ENCODE measurements at regions not wholly inside any gene's neighbourhood (a gene's known extent, or its start where the extent isn't known, plus 50 kb on each side); places are given as distances from the start of the nearest gene placed in this dataset.

DNA sequence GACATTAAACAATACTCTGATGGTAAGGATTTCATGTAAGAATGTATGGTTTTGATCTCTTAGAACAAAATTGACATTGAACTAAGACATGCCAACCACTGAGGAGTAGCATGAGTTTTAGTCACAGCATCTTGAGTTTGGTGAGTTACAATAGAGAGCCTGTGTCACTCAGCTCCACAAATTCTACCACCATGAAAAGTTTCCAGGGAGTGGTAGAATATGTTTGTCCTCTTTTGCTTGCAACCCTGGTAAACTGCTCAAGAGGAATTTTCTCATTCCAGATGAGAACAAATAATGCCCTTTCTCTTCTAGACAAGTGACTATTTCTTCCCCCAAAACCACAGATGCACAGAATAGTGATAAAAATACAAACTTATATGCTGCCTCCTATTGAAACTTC lies 502.0 kb upstream of the VRK2 start:
- H3K4me3 ChIP-seq: no peak overlapping the region
- TF ChIP-seq POLR2A (IDR thresholded peaks at IDR 0.05) (no peak), EP300 (IDR thresholded peaks at IDR 0.05) (no peak), CTCF (IDR thresholded peaks at IDR 0.05) (no peak), POLR2AphosphoS5 (IDR thresholded peaks at IDR 0.05) (no peak)
- no peak for ATAC-seq
- H3K27me3 ChIP-seq: peaks cover 3% of the 10 kb centered on the region
- no peaks in the 10 kb centered on the region for H3K9me3 ChIP-seq
- H3K27ac ChIP-seq: no peak overlapping the region
- no peaks in the 10 kb centered on the region for H3K36me3 ChIP-seq
- H3K4me1 ChIP-seq: no peaks in the 10 kb centered on the region

GRCh38 chr2:57546478-57546877 lies 500.1 kb upstream of the VRK2 start:
- Histone ChIP-seq H3K27me3 (peaks cover 3% of the 10 kb centered on the region), H3K9me3 (peaks cover 0 to 8% (median 0%) of the 10 kb centered on the region in 3 donors), H3K4me3 (no peak overlapping the region), H3K27ac (no peak overlapping the region), H3K4me1 (no peaks in the 10 kb centered on the region), H3K36me3 (no peaks in the 10 kb centered on the region)
- ATAC-seq: no peak
- TF ChIP-seq EP300 (IDR thresholded peaks at IDR 0.05) (no peak), CTCF (IDR thresholded peaks at IDR 0.05) (no peak), POLR2AphosphoS5 (IDR thresholded peaks at IDR 0.05) (no peak), POLR2A (IDR thresholded peaks at IDR 0.05) (no peak)

DNA sequence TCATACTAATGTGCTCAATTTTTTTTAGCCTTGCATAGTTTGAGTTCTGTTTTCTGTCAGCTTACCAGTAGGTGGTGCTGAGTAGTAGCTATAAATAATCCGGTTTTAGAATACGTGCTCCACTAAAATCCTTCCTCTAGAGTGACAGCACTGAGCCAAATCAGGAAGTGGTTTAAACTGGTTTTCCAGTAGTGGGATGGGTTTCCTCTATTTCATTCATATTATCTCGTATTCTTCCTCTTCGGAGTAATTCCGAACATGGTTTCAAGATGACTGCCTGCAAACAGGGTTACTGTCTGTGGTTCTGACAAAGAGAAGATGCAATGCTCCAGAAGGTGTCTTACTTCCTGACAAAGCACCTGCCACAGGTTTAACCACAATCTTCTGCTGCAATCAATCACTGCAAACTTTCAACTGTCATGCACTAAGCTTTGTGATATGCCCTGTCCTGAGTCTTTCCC lies 496.9 kb upstream of the VRK2 start:
- no peak overlapping the region for H3K4me3 ChIP-seq
- ATAC-seq: no peak
- WGBS, 2 donors (ENCODE audit: low coverage in 1 of 2): 43 to 52% methylated on average over 5 of the region's 5 CpGs

DNA sequence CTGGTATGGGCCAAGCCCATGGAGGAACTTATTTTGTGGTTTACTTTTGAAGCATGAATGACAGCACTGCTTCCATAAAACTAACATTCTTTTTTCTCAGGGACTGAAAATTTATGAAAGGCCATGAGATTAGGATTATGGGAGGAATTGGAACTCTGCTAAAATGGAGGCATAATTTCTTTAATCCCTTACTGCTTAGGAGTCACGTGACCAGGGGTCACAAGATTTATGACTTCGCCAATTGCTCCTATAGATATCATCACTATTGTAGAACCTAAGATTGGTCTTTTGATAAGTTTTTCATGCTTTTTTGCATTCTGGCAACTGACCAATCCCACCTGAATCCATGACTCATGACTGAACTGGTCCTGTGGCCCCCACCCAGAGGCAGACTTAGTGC lies 495.7 kb upstream of the VRK2 start:
- Histone ChIP-seq H3K4me3 (no peak overlapping the region), H3K36me3 (no peaks in the 10 kb centered on the region), H3K27ac (no peak overlapping the region), H3K27me3 (no peaks in the 10 kb centered on the region), H3K4me1 (no peaks in the 10 kb centered on the region), H3K9me3 (peaks cover 0 to 11% (median 0%) of the 10 kb centered on the region in 3 donors)
- no peak for ATAC-seq
- no peak for TF ChIP-seq POLR2AphosphoS5 (IDR thresholded peaks at IDR 0.05)
- TF ChIP-seq POLR2A (IDR thresholded peaks at IDR 0.05): no peak
- TF ChIP-seq CTCF (IDR thresholded peaks at IDR 0.05): no peak
- no peak for TF ChIP-seq EP300 (IDR thresholded peaks at IDR 0.05)
- WGBS, 2 donors (ENCODE audit: low coverage in 1 of 2): 37 to 40% methylated on average over 2 of the region's 2 CpGs

More for the DNA sequence above, 496.9 kb upstream of the VRK2 start:
- TF ChIP-seq EP300 (IDR thresholded peaks at IDR 0.05): no peak
- TF ChIP-seq POLR2AphosphoS5 (IDR thresholded peaks at IDR 0.05): no peak
- TF ChIP-seq POLR2A (IDR thresholded peaks at IDR 0.05): no peak
- TF ChIP-seq CTCF (IDR thresholded peaks at IDR 0.05): no peak
- Histone ChIP-seq H3K27ac (no peak overlapping the region), H3K9me3 (peaks cover 0 to 11% (median 0%) of the 10 kb centered on the region in 3 donors), H3K27me3 (peaks cover 3% of the 10 kb centered on the region), H3K4me1 (no peaks in the 10 kb centered on the region), H3K36me3 (no peaks in the 10 kb centered on the region)

DNA sequence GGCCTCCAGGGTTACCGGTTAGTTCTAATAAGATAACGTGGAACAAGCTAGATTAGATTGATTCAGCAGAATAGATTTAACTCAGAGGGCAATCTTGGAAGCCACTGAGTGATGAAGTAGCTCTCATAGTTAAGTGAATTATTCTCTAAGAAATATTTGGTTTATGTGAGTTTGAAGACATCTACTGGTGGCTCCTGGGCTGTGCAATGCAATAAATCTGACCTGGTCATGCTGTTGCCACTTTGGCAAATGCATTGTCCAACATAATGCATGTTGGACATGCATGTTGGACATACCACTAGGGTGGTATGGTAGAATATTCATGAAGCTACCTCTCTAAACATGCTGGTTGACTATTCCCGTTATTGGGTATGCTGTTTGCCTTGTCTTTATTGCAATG lies 493.7 kb upstream of the VRK2 start:
- no peaks in the 10 kb centered on the region for H3K27me3 ChIP-seq
- H3K4me1 ChIP-seq: no peaks in the 10 kb centered on the region
- H3K36me3 ChIP-seq: no peaks in the 10 kb centered on the region
- peaks cover 0 to 11% (median 0%) of the 10 kb centered on the region in 3 donors for H3K9me3 ChIP-seq
- WGBS, 2 donors (ENCODE audit: low coverage in 1 of 2): 70 to 80% methylated on average over 2 to 3 of the region's 3 CpGs
- H3K27ac ChIP-seq: no peak overlapping the region
- no peak for TF ChIP-seq POLR2A (IDR thresholded peaks at IDR 0.05)
- no peak overlapping the region for H3K4me3 ChIP-seq
- no peak for ATAC-seq

- no peaks in the 10 kb centered on the region for H3K4me1 ChIP-seq
- ATAC-seq: no peak
- no peak for TF ChIP-seq CTCF (IDR thresholded peaks at IDR 0.05)
- no peak for TF ChIP-seq POLR2AphosphoS5 (IDR thresholded peaks at IDR 0.05)
- TF ChIP-seq POLR2A (IDR thresholded peaks at IDR 0.05): no peak
- TF ChIP-seq EP300 (IDR thresholded peaks at IDR 0.05): no peak
These were observed 492.3 kb upstream of the VRK2 start for GRCh38 chr2:57554348-57554747.

More at GRCh38 chr2:57554348-57554747, 492.3 kb upstream of the VRK2 start:
- peaks cover 0 to 11% (median 0%) of the 10 kb centered on the region in 3 donors for H3K9me3 ChIP-seq
- no peaks in the 10 kb centered on the region for H3K27me3 ChIP-seq
- H3K36me3 ChIP-seq: no peaks in the 10 kb centered on the region
- no peak overlapping the region for H3K4me3 ChIP-seq
- H3K27ac ChIP-seq: no peak overlapping the region
